ENCODE measurements at regions not wholly inside any gene's neighbourhood (a gene's known extent, or its start where the extent isn't known, plus 50 kb on each side); places are given as distances from the start of the nearest gene placed in this dataset.

- H3K4me1 ChIP-seq (ENCODE audit: control insufficient read depth in 1 of 2, low read depth in 2 of 2), result peaks cover 17 to 82% of the 10 kb centered on the region in 2 donors
- peak overlapping the region; percentile 78 to 86 for H3K27ac ChIP-seq
- H3K27me3 ChIP-seq (replicated peaks; ENCODE audit: insufficient read depth), result no peaks in the 10 kb centered on the region
- peak; percentile 90 for DNase-seq (ENCODE audit: low spot score)
- no peak for TF ChIP-seq CTCF (IDR thresholded peaks at IDR 0.05)
- no peaks in the 10 kb centered on the region for H3K36me3 ChIP-seq
- H3K4me3 ChIP-seq, result no peak overlapping the region
- H3K9me3 ChIP-seq, result no peaks in the 10 kb centered on the region
- ATAC-seq (ENCODE audit: insufficient number of reproducible peaks, low FRiP score, low read depth), result peak; percentile 77
These were observed 100.3 kb downstream of the TTC32 start for GRCh38 chr2:19801367-19802080.

- no peak for DNase-seq (ENCODE audit: low spot score)
- TF ChIP-seq CTCF (IDR thresholded peaks at IDR 0.05), result no peak
- ATAC-seq (ENCODE audit: insufficient number of reproducible peaks, low FRiP score, low read depth), result no peak
- no peaks in the 10 kb centered on the region for H3K36me3 ChIP-seq
- H3K9me3 ChIP-seq, result no peaks in the 10 kb centered on the region
- peak overlapping the region; percentile 78 to 83 for H3K27ac ChIP-seq
- H3K4me1 ChIP-seq (ENCODE audit: control insufficient read depth in 1 of 2, low read depth in 2 of 2), result peaks cover 17 to 79% of the 10 kb centered on the region in 2 donors
- no peaks in the 10 kb centered on the region for H3K27me3 ChIP-seq (replicated peaks; ENCODE audit: insufficient read depth)
- no peak overlapping the region for H3K4me3 ChIP-seq
These were observed 101.0 kb downstream of the TTC32 start for GRCh38 chr2:19800796-19801195.

- Histone ChIP-seq H3K27ac (peak overlapping the region; percentile 78 to 83), H3K9me3 (no peaks in the 10 kb centered on the region)
- no peak for TF ChIP-seq CTCF (IDR thresholded peaks at IDR 0.05)
These were observed 101.7 kb downstream of the TTC32 start for GRCh38 chr2:19799881-19800780.

GRCh38 chr2:19797871-19798270, 103.9 kb downstream of the TTC32 start:
- H3K27ac ChIP-seq, result peak overlapping the region; percentile 18 to 48
- H3K36me3 ChIP-seq, result no peaks in the 10 kb centered on the region
- H3K9me3 ChIP-seq, result no peaks in the 10 kb centered on the region
- peaks cover 17 to 71% of the 10 kb centered on the region in 2 donors for H3K4me1 ChIP-seq (ENCODE audit: control insufficient read depth in 1 of 2, low read depth in 2 of 2)
- DNase-seq (ENCODE audit: low spot score) (no peak), ATAC-seq (ENCODE audit: insufficient number of reproducible peaks, low FRiP score, low read depth) (no peak)
- TF ChIP-seq CTCF (IDR thresholded peaks at IDR 0.05), result no peak
- no peak overlapping the region for H3K4me3 ChIP-seq
- H3K27me3 ChIP-seq (replicated peaks; ENCODE audit: insufficient read depth), result no peaks in the 10 kb centered on the region

More at GRCh38 chr2:19799881-19800780, 101.7 kb downstream of the TTC32 start:
- H3K4me3 ChIP-seq, result no peak overlapping the region
- no peaks in the 10 kb centered on the region for H3K27me3 ChIP-seq (replicated peaks; ENCODE audit: insufficient read depth)
- H3K36me3 ChIP-seq, result no peaks in the 10 kb centered on the region
- H3K4me1 ChIP-seq (ENCODE audit: control insufficient read depth in 1 of 2, low read depth in 2 of 2), result peaks cover 17 to 79% of the 10 kb centered on the region in 2 donors
- ATAC-seq (ENCODE audit: insufficient number of reproducible peaks, low FRiP score, low read depth) (no peak), DNase-seq (ENCODE audit: low spot score) (no peak)

DNA sequence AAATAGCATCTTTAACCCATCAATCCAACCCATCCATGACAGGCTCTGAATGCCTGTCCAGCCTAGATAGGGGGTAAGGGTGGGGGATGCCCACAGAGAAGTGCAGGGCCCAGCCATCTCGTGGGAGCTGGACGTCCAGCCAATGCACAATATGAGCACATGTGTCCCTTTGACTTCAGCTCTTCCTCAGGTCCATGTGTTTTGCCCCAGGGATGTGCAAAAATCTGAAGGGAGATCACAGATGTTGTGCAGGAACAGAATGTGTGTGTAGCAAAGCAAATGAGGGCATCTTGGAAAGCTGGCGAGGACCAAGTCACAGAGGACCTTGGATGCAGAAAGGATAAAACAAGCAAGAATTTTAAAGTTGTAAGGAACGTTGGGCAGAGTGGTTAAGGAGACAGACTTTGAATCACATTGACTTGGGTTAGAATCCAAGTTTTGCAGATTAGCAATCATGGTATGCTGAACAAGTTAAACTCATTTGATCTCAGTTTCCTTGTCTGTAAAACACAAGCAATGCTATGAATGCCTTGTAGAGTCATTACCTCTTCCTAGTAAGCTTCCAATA, 104.5 kb downstream of the TTC32 start:
- Histone ChIP-seq H3K4me3 (no peak overlapping the region), H3K9me3 (no peaks in the 10 kb centered on the region), H3K27me3 (replicated peaks; ENCODE audit: insufficient read depth) (no peaks in the 10 kb centered on the region), H3K4me1 (ENCODE audit: control insufficient read depth in 1 of 2, low read depth in 2 of 2) (peaks cover 13 to 65% of the 10 kb centered on the region in 2 donors), H3K27ac (peak overlapping the region; percentile 48 to 56), H3K36me3 (no peaks in the 10 kb centered on the region)
- ATAC-seq (ENCODE audit: insufficient number of reproducible peaks, low FRiP score, low read depth) (no peak), DNase-seq (ENCODE audit: low spot score) (no peak)
- TF ChIP-seq CTCF (IDR thresholded peaks at IDR 0.05), result no peak

All from thoracic aorta (tissue), 2 donors.